ENCODE measurements at regions not wholly inside any gene's neighbourhood (a gene's known extent, or its start where the extent isn't known, plus 50 kb on each side); places are given as distances from the start of the nearest gene placed in this dataset.
"Not testable (repeated sequence)": the region's sequence is repeated elsewhere in the genome, so short reads cannot be mapped to it uniquely, and the experiment has no call there.

- DNase-seq (ENCODE audit: low read depth in 2 of 3, low spot score in 1 of 3) = no peak
Observed at GRCh38 chr21:35508139-35508888, 459.2 kb upstream of the RUNX1 start.

GRCh38 chr21:35507181-35507759, 458.2 kb upstream of the RUNX1 start:
- DNase-seq (ENCODE audit: low read depth in 2 of 3, low spot score in 1 of 3) = no peak

GRCh38 chr21:35506771-35507170, 457.7 kb upstream of the RUNX1 start:
- no peak for DNase-seq (ENCODE audit: low read depth in 2 of 3, low spot score in 1 of 3)

GRCh38 chr21:35506352-35506751, 457.2 kb upstream of the RUNX1 start:
- DNase-seq (ENCODE audit: low read depth in 2 of 3, low spot score in 1 of 3) = no peak

GRCh38 chr21:35504951-35505466, 455.9 kb upstream of the RUNX1 start:
- no peak for DNase-seq (ENCODE audit: low read depth in 2 of 3, low spot score in 1 of 3)

GRCh38 chr21:35504277-35504676, 455.2 kb upstream of the RUNX1 start:
- no peak for DNase-seq (ENCODE audit: low read depth in 2 of 3, low spot score in 1 of 3)

GRCh38 chr21:35503671-35504070, 454.6 kb upstream of the RUNX1 start:
- DNase-seq (ENCODE audit: low read depth in 2 of 3, low spot score in 1 of 3) = no peak

GRCh38 chr21:35502821-35503220, 453.7 kb upstream of the RUNX1 start:
- no peak for DNase-seq (ENCODE audit: low read depth in 2 of 3, low spot score in 1 of 3)

GRCh38 chr21:35497522-35497921, 448.4 kb upstream of the RUNX1 start:
- DNase-seq (ENCODE audit: low read depth in 2 of 3, low spot score in 1 of 3) = not testable (repeated sequence)

- DNase-seq (ENCODE audit: low read depth in 2 of 3, low spot score in 1 of 3) = no peak
Observed at GRCh38 chr21:35491920-35492678, 443.0 kb upstream of the RUNX1 start.

- no peak for DNase-seq (ENCODE audit: low read depth in 2 of 3, low spot score in 1 of 3)
Observed at GRCh38 chr21:35491114-35491513, 442.0 kb upstream of the RUNX1 start.

GRCh38 chr21:35489389-35489980, 440.4 kb upstream of the RUNX1 start:
- no peak for DNase-seq (ENCODE audit: low read depth in 2 of 3, low spot score in 1 of 3)

GRCh38 chr21:35488946-35489345, 439.8 kb upstream of the RUNX1 start:
- DNase-seq (ENCODE audit: low read depth in 2 of 3, low spot score in 1 of 3) = no peak

- DNase-seq (ENCODE audit: low read depth in 2 of 3, low spot score in 1 of 3) = no peak
Observed at GRCh38 chr21:35485364-35485763, 436.3 kb upstream of the RUNX1 start.

GRCh38 chr21:35484851-35485250, 435.7 kb upstream of the RUNX1 start:
- no peak for DNase-seq (ENCODE audit: low read depth in 2 of 3, low spot score in 1 of 3)

GRCh38 chr21:35484032-35484431, 434.9 kb upstream of the RUNX1 start:
- no peak for DNase-seq (ENCODE audit: low read depth in 2 of 3, low spot score in 1 of 3)

GRCh38 chr21:35482933-35483662, 434.0 kb upstream of the RUNX1 start:
- DNase-seq (ENCODE audit: low read depth in 2 of 3, low spot score in 1 of 3) = no peak

- DNase-seq (ENCODE audit: low read depth in 2 of 3, low spot score in 1 of 3) = no peak
Observed at GRCh38 chr21:35482096-35482495, 433.0 kb upstream of the RUNX1 start.

GRCh38 chr21:35481005-35481404, 431.9 kb upstream of the RUNX1 start:
- no peak for DNase-seq (ENCODE audit: low read depth in 2 of 3, low spot score in 1 of 3)

- DNase-seq (ENCODE audit: low read depth in 2 of 3, low spot score in 1 of 3) = no peak
Observed at GRCh38 chr21:35479529-35479928, 430.4 kb upstream of the RUNX1 start.

- no peak for DNase-seq (ENCODE audit: low read depth in 2 of 3, low spot score in 1 of 3)
Observed at GRCh38 chr21:35479065-35479448, 430.0 kb upstream of the RUNX1 start.
